ENCODE measurements at regions not wholly inside any gene's neighbourhood (a gene's known extent, or its start where the extent isn't known, plus 50 kb on each side); places are given as distances from the start of the nearest gene placed in this dataset.
"Not testable (repeated sequence)": the region's sequence is repeated elsewhere in the genome, so short reads cannot be mapped to it uniquely, and the experiment has no call there.

DNA sequence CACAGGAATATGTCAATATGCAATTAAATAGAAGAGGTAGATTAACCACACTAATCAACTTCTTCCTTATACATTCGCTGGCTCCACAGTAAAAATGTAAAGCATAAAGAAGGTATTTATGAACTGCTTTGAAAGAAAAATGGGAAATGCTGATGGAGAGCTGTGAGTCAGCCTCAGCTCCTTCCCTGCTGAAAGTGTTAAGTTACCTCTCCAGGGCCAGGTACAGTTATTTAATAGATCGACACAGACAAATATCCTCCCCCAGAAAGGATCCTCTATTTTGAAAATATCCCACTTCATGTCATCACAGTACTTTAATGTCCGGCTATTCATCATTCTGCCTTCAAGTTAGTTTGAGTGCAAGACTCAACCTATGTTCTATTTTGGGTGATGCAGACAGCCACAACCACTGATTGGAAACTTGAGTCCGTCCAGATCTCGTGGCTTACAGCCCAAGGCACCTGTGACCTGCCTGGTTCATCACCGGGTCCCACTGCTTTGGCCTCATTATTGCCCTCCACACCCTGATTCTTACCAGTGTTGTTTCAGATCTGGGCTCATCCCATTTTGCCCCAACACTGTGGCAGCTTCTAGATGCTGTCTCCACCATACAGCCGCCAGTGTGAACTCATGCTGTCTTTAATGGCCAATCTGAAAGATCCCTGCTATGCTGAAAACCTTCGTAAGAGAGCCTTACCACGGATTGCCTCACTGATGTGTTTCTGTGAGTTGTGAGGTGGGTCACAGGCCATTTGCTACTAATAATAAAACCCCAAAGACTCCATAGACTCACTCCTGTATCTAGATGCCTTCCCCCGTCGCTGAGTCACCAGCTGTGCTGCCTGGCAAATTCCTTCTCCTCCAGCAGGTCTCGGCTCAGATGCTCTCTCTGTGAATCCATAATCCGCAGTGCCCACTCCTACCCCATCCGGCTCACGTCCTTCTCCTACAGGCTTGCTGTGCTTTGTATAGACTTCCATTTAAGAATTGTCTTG is 56.2 kb upstream of the DDAH1 start:
- DNase-seq (ENCODE audit: low read depth) = peak; percentile 91

DNA sequence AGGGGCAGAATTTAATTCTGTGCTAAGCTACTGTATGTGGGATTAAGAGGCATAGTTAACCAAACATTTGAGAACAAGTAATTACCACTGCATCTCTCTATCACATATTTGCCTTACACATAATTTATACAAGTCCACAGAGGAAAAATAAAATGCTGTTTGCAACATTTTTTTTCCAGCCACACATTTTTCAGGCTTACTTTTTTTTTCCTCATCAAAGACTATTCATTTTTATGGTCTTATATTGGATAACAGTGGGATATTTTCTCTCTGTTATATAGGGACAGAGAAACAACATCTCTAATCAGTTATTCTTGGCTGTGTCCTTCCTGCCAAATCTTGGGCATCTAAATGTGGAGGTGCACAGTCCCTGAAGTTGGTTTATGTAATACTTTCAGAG is 57.5 kb upstream of the DDAH1 start:
- DNase-seq (ENCODE audit: low read depth) = peak; percentile 62

DNA sequence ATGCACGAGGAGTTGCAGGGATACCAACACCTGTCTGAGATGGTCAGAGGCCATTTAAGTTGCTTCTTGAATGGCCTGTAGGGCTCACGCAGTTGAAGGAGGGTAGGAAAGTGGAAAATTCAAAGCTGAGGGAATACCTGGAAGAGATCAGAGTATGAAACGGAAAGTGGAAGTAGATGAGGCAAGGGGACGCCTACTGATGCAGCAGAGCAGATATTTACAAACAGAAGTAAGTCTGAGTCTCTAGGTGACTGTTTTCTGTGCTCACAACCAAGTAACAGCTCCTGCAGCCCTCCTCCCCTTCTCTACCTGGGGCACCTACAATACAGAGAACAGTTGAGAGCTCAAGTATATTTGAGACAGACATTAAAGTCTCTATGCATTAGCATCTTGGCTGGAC is 57.5 kb upstream of the CCN1 start:
- DNase-seq (ENCODE audit: low read depth) = not testable (repeated sequence)

DNA sequence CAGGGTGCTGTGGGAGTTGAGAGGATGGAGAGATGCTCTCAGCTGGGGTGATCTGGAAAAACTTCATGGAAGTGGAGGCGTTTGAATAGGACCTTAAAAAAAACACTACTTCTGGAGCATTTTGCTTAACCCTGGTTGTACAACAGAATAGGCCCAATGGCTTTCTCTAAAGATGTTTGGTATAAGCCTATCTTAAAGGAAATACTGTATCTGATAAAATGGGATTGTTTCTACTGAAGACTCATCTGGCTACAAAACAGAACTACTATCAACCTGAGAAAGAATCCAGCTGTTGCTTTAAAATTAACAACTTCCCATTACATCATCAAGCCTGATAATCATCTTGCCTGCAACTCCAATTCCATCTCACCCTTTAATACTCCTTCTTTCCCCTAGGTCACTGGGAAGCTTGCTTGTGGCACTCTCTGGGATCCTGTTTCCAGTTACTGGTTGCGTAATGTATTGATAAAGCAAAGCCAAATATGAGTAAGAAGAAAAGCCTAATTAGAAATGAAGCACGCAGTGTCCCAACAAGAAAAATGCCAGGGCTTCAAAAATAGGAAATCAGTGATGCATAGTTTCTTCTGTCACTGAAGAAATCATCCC is 56.2 kb upstream of the CCN1 start:
- peak; percentile 70 for DNase-seq (ENCODE audit: low read depth)

DNA sequence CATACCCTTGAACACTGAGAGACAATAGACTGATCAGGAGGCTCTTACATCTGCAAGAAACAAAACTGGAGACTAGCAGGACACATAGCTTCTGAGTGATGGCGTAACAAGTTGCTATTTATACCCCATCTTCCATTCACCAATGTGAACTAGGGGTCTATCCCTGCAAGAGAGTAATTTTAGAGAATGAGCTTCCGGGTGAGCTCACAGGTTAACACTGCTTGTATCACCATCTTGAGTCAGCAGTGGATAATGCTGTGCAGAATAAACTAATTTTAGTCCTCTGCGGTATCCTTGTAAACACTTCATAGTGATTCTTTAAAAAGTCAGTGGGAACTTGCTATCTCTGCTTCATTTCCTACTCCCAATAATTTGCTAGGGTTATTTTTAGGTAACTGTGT is 55.0 kb upstream of the CCN1 start:
- peak; percentile 80 for DNase-seq (ENCODE audit: low read depth)

DNA sequence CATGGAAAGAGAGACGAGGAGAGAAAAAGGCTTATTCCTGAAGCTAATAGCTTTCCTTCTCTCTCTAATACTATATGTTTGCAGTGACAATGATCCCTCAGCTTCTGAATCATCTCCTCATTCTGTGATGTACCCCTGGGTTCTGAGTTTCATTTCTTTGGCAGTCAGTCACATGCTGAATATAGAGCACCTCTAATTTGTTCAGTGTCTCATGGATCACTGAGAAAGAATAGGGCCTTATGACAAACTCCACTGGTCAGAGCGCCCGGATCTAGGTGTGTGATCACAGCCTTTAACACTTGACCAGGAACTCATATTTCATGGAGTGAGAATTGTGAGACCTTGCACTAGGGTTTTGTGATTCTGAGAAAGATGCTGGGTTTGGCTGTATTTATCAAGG is 54.3 kb upstream of the CCN1 start:
- DNase-seq (ENCODE audit: low read depth) = peak; percentile 27

DNA sequence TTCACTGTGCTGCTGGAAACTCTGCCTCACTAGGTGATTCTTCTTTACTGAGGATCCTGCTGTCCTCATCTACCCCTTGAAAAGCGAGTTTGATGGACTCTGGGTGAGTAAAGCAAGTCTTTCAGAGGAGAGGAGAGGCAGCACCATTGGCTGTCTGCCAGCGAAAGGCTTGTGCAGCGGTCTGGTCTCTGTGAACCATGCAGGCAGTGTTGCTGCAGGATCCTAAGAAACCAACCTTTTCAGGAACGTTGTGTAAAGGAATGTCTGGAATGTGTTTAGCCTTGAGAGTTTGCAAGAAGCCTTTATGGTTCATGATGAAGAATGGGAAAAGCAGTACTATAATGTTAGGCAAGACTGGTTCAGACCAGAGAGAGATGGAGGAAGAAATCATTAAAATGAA is 53.4 kb upstream of the CCN1 start:
- DNase-seq (ENCODE audit: low read depth) = peak; percentile 95
